Uterus (tissue), 2 donors: ENCODE measurements at regions not wholly inside any gene's neighbourhood (a gene's known extent, or its start where the extent isn't known, plus 50 kb on each side); places are given as distances from the start of the nearest gene placed in this dataset.

Source experiments
- CTCF ChIP-seq, 4 experiments: fragments of 200-600 bp in 2 of 4; fragments of 450-650 bp in 2 of 4; sonication (generic) in 2 of 4; IDR thresholded peaks; one replicate each; pipeline ENCODE4 v1.5.1; 2016 to 2019; ENCODE audit warnings: antibody characterized with exemption in 4 of 4, mild to moderate bottlenecking in 2 of 4, moderate library complexity in 1 of 4
- POLR2A ChIP-seq, 2 donors: fragments of 450-650 bp; IDR thresholded peaks; one replicate each; pipeline ENCODE4 v1.6.1; 2016; ENCODE audit warnings: antibody characterized with exemption in 2 of 2, mild to moderate bottlenecking in 1 of 2, moderate library complexity in 1 of 2

GRCh38 chr1:166552706-166553105 lies 286.6 kb upstream of the POGK start:
- TF ChIP-seq CTCF (IDR thresholded peaks at IDR 0.05) = no peak
- TF ChIP-seq POLR2A (IDR thresholded peaks at IDR 0.05) = no peak
